Ishikawa (cell line): ENCODE measurements at regions not wholly inside any gene's neighbourhood (a gene's known extent, or its start where the extent isn't known, plus 50 kb on each side); places are given as distances from the start of the nearest gene placed in this dataset.

Experiments
- EGR1 ChIP-seq: IDR thresholded peaks from 2 replicates; pipeline ENCODE4 v1.6.1; 2012
- EP300 ChIP-seq: IDR thresholded peaks from 2 replicates; pipeline ENCODE4 v1.6.1; 2012; ENCODE audit warnings: borderline replicate concordance
- NFIC ChIP-seq: IDR thresholded peaks from 2 replicates; pipeline ENCODE4 v1.6.1; 2012
- RAD21 ChIP-seq: IDR thresholded peaks from 2 replicates; pipeline ENCODE4 v1.6.1; 2012; ENCODE audit warnings: low read depth
- TAF1 ChIP-seq: IDR thresholded peaks from 2 replicates; pipeline ENCODE4 v1.6.1; 2012; ENCODE audit warnings: low read depth, mild to moderate bottlenecking
- TF ChIP-seq, protein P1 (sequence below): IDR thresholded peaks from 2 replicates; pipeline ENCODE4 v1.6.1; 2012
- TF ChIP-seq, protein P2 (sequence below): IDR thresholded peaks from 2 replicates; pipeline ENCODE4 v1.6.1; 2012; ENCODE audit warnings: low read depth, mild to moderate bottlenecking

DNA sequence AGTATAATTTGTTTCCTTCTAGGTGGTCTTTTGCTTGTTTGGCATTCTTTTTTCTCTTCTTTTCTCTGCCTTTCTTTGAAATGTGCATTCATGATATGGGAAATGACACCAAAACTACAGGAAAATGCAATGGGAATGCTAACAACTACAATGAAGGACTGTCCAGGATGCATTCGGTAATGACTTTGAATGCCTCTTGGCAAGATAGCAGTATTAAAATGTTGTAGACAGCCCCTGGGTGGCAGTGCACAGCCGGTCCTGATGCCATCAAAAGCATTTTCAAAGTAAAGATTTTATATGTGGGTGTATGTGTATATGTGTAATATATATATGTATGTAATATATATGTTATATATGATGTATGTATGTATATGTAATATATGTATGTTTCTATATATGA, 218.8 kb upstream of the MMS22L start:
- TF ChIP-seq TAF1 = no peak
- no peak for TF ChIP-seq RAD21
- TF ChIP-seq, protein P1, sequence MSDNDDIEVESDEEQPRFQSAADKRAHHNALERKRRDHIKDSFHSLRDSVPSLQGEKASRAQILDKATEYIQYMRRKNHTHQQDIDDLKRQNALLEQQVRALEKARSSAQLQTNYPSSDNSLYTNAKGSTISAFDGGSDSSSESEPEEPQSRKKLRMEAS = no peak
- no peak for TF ChIP-seq EP300
- TF ChIP-seq, protein P2, sequence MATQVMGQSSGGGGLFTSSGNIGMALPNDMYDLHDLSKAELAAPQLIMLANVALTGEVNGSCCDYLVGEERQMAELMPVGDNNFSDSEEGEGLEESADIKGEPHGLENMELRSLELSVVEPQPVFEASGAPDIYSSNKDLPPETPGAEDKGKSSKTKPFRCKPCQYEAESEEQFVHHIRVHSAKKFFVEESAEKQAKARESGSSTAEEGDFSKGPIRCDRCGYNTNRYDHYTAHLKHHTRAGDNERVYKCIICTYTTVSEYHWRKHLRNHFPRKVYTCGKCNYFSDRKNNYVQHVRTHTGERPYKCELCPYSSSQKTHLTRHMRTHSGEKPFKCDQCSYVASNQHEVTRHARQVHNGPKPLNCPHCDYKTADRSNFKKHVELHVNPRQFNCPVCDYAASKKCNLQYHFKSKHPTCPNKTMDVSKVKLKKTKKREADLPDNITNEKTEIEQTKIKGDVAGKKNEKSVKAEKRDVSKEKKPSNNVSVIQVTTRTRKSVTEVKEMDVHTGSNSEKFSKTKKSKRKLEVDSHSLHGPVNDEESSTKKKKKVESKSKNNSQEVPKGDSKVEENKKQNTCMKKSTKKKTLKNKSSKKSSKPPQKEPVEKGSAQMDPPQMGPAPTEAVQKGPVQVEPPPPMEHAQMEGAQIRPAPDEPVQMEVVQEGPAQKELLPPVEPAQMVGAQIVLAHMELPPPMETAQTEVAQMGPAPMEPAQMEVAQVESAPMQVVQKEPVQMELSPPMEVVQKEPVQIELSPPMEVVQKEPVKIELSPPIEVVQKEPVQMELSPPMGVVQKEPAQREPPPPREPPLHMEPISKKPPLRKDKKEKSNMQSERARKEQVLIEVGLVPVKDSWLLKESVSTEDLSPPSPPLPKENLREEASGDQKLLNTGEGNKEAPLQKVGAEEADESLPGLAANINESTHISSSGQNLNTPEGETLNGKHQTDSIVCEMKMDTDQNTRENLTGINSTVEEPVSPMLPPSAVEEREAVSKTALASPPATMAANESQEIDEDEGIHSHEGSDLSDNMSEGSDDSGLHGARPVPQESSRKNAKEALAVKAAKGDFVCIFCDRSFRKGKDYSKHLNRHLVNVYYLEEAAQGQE = no peak
- no peak for TF ChIP-seq EGR1
- no peak for TF ChIP-seq NFIC
